Prostate gland (tissue), 2 donors: ENCODE measurements at regions not wholly inside any gene's neighbourhood (a gene's known extent, or its start where the extent isn't known, plus 50 kb on each side); places are given as distances from the start of the nearest gene placed in this dataset.

Experiments used
- DNase-seq: peaks from one replicate; pipeline ENCODE4 v3.0.0-alpha.2; 2019; ENCODE audit warnings: low spot score
- H3K27ac ChIP-seq, 2 donors: fragments of 200-600 bp; sonication (generic); 2 replicates each; pipeline ENCODE4 v1.5.1; 2017 to 2019
- H3K27me3 ChIP-seq: fragments of 200-600 bp; sonication (generic); replicated peaks from 2 replicates; pipeline ENCODE4 v1.5.1; 2019; ENCODE audit not compliant: insufficient read depth
- H3K36me3 ChIP-seq, 2 donors: fragments of 200-600 bp; sonication (generic); 1 replicate in 1 of 2; 2 replicates in 1 of 2; pipeline versions ENCODE4 v1.5.1 to v1.8.1; 2017 to 2019
- H3K4me1 ChIP-seq: fragments of 200-600 bp; sonication (generic); replicated peaks from 2 replicates; pipeline ENCODE4 v1.5.1; 2019
- H3K4me3 ChIP-seq, 2 donors: fragments of 200-600 bp; sonication (generic); 2 replicates each; pipeline ENCODE4 v1.5.1; 2017 to 2019
- H3K9me3 ChIP-seq: fragments of 200-600 bp; sonication (generic); 2 replicates; pipeline ENCODE4 v1.5.1; 2017
- CTCF ChIP-seq, 4 experiments: fragments of 200-600 bp in 2 of 4; fragments of 450-650 bp in 2 of 4; sonication (generic) in 2 of 4; IDR thresholded peaks; 1 replicate in 3 of 4; 2 replicates in 1 of 4; pipeline ENCODE4 v1.5.1; 2016 to 2019; ENCODE audit warnings: antibody characterized with exemption in 4 of 4, mild to moderate bottlenecking in 2 of 4, moderate library complexity in 2 of 4
- POLR2A ChIP-seq: fragments of 450-650 bp; IDR thresholded peaks from one replicate; pipeline ENCODE4 v1.6.1; 2016; ENCODE audit warnings: antibody characterized with exemption, mild to moderate bottlenecking
- POLR2AphosphoS5 ChIP-seq: sonication (generic); formaldehyde crosslinking; IDR thresholded peaks from one replicate; pipeline ENCODE4 v1.6.1; 2017; ENCODE audit warnings: antibody characterized with exemption
- WGBS: methylation state at CpG from one replicate; pipeline ENCODE4 v1.1.5; 2018; 5-methylcytosine and 5-hydroxymethylcytosine counted together
- intact Hi-C: fragments of 100-400 bp; cut with DNase I; formaldehyde crosslinking; loops from one replicate; pipeline ENCODE4 v1.14.2; 2022

- H3K9me3 ChIP-seq, result no peaks in the 10 kb centered on the region
- H3K27me3 ChIP-seq, result no peaks in the 10 kb centered on the region
- no peaks in the 10 kb centered on the region for H3K4me1 ChIP-seq
- no peaks in the 10 kb centered on the region for H3K36me3 ChIP-seq
- TF ChIP-seq CTCF (IDR thresholded peaks at IDR 0.05) (no peak), POLR2AphosphoS5 (no peak), POLR2A (no peak)
- 96% methylated on average over 5 of the region's 5 CpGs for WGBS
- H3K4me3 ChIP-seq, result no peak overlapping the region
- DNase-seq, result no peak
- no peak overlapping the region for H3K27ac ChIP-seq
- intact Hi-C loops, result no loop called here
These were observed 62.8 kb upstream of the ID2 start for GRCh38 chr2:8619071-8619470.

- no peaks in the 10 kb centered on the region for H3K4me1 ChIP-seq
- no peaks in the 10 kb centered on the region for H3K36me3 ChIP-seq
- H3K27me3 ChIP-seq, result no peaks in the 10 kb centered on the region
- DNase-seq, result peak; percentile 31
- TF ChIP-seq CTCF (IDR thresholded peaks at IDR 0.05), result no peak
- TF ChIP-seq POLR2AphosphoS5, result peak; percentile 70
- intact Hi-C loops, result no loop called here
- no peak overlapping the region for H3K27ac ChIP-seq
- H3K9me3 ChIP-seq, result no peaks in the 10 kb centered on the region
- no peak overlapping the region for H3K4me3 ChIP-seq
- WGBS, result 57% methylated on average over 7 of the region's 7 CpGs
These were observed 61.1 kb upstream of the ID2 start for GRCh38 chr2:8620611-8621382.

- Histone ChIP-seq H3K36me3 (no peaks in the 10 kb centered on the region), H3K27me3 (no peaks in the 10 kb centered on the region), H3K27ac (no peak overlapping the region), H3K4me3 (no peak overlapping the region), H3K9me3 (no peaks in the 10 kb centered on the region), H3K4me1 (no peaks in the 10 kb centered on the region)
- 83% methylated on average over 7 of the region's 7 CpGs for WGBS
- no peak for DNase-seq
- intact Hi-C loops, result no loop called here
- no peak for TF ChIP-seq CTCF (IDR thresholded peaks at IDR 0.05)
- TF ChIP-seq POLR2AphosphoS5, result no peak
- no peak for TF ChIP-seq POLR2A
These were observed 59.5 kb upstream of the ID2 start for GRCh38 chr2:8622199-8622911.

- Histone ChIP-seq H3K4me3 (no peak overlapping the region), H3K27ac (no peak overlapping the region), H3K9me3 (no peaks in the 10 kb centered on the region), H3K27me3 (no peaks in the 10 kb centered on the region), H3K4me1 (no peaks in the 10 kb centered on the region), H3K36me3 (no peaks in the 10 kb centered on the region)
- DNase-seq, result no peak
- no peak for TF ChIP-seq POLR2AphosphoS5
- TF ChIP-seq POLR2A, result no peak
- no peak for TF ChIP-seq CTCF (IDR thresholded peaks at IDR 0.05)
- intact Hi-C loops, result no loop called here
- 90% methylated on average over 13 of the region's 13 CpGs for WGBS
These were observed 58.9 kb upstream of the ID2 start for GRCh38 chr2:8622924-8623465.

GRCh38 chr2:8623576-8623957 is 58.3 kb upstream of the ID2 start:
- H3K4me1 ChIP-seq, result no peaks in the 10 kb centered on the region
- no peaks in the 10 kb centered on the region for H3K36me3 ChIP-seq
- no peaks in the 10 kb centered on the region for H3K27me3 ChIP-seq
- intact Hi-C loops, result no loop called here
- no peak for DNase-seq
- no peak overlapping the region for H3K4me3 ChIP-seq
- TF ChIP-seq POLR2A (no peak), POLR2AphosphoS5 (no peak), CTCF (IDR thresholded peaks at IDR 0.05) (no peak)
- no peak overlapping the region for H3K27ac ChIP-seq
- WGBS, result 93% methylated on average over 12 of the region's 12 CpGs
- H3K9me3 ChIP-seq, result no peaks in the 10 kb centered on the region
